Panc1 (cell line): ENCODE measurements at regions not wholly inside any gene's neighbourhood (a gene's known extent, or its start where the extent isn't known, plus 50 kb on each side); places are given as distances from the start of the nearest gene placed in this dataset.

ENCODE experiments used
- CTCF ChIP-seq: fragments of 450-650 bp; IDR thresholded peaks from 2 replicates; pipeline ENCODE4 v1.5.1; 2017; ENCODE audit warnings: mild to moderate bottlenecking
- POLR2AphosphoS5 ChIP-seq: IDR thresholded peaks from 2 replicates; pipeline ENCODE4 v1.6.1; 2012; ENCODE audit warnings: mild to moderate bottlenecking, low read depth, low read length, moderate library complexity
- REST ChIP-seq, 2 experiments: IDR thresholded peaks; 2 replicates each; pipeline ENCODE4 v1.6.1; 2011 to 2012; ENCODE audit warnings: low read depth in 2 of 2, control low read depth in 1 of 2, low read length in 1 of 2, mild to moderate bottlenecking in 1 of 2, moderate library complexity in 1 of 2; ENCODE audit not compliant: insufficient read depth in 1 of 2
- SIN3A ChIP-seq: IDR thresholded peaks from 2 replicates; pipeline ENCODE4 v1.6.1; 2012; ENCODE audit warnings: low read depth, mild to moderate bottlenecking, low read length, moderate library complexity, borderline replicate concordance; ENCODE audit not compliant: insufficient read depth
- TCF7L2 ChIP-seq: IDR thresholded peaks from 2 replicates; pipeline ENCODE4 v1.6.1; 2011; ENCODE audit warnings: mild to moderate bottlenecking, low read depth, low read length, inconsistent platforms

- TF ChIP-seq CTCF, result no peak
- no peak for TF ChIP-seq SIN3A
- TF ChIP-seq POLR2AphosphoS5, result no peak
- TF ChIP-seq TCF7L2, result no peak
- TF ChIP-seq REST (IDR thresholded peaks at IDR 0.05; ENCODE audit: insufficient read depth in 1 of 2, low read depth in 2 of 2, low read length in 1 of 2), result no peak
Measured at GRCh38 chr9:74321396-74321795, 175.7 kb upstream of the RORB start.
